H1 (cell line): ENCODE measurements at regions not wholly inside any gene's neighbourhood (a gene's known extent, or its start where the extent isn't known, plus 50 kb on each side); places are given as distances from the start of the nearest gene placed in this dataset.

ENCODE experiments used
- CTCF ChIA-PET: fragments of 300-600 bp; sonication (Branson Sonifier 250); formaldehyde crosslinking; loops from one replicate; lab custom pipeline; 2021; ENCODE audit not compliant: partially characterized antibody; lab: Charles Lee
- POLR2A ChIA-PET: fragments of 300-600 bp; sonication (Branson Sonifier 250); formaldehyde crosslinking; loops from one replicate; lab custom pipeline; 2021; ENCODE audit warnings: inconsistent platforms; ENCODE audit not compliant: partially characterized antibody; lab: Charles Lee
- DNase-seq, 2 experiments: peaks; one replicate each; pipeline versions ENCODE4 v3.0.0 to v3.0.0-alpha.2; 2010 to 2022; ENCODE audit warnings: low spot score in 2 of 2, low read depth in 1 of 2, mixed read lengths in 1 of 2
- FAIRE-seq: peaks from 2 replicates; lab custom pipeline; 2011; peaks lifted over from hg19 to GRCh38; lab: Jason Lieb, UNC
- H2AFZ ChIP-seq: 2 replicates; pipeline ENCODE4 v1.8.1; 2012; ENCODE audit warnings: low read length, inconsistent platforms
- H2AK5ac ChIP-seq: 2 replicates; pipeline ENCODE4 v1.6.1; 2013; ENCODE audit warnings: low read depth, low read length
- H2BK120ac ChIP-seq: replicated peaks from 2 replicates; pipeline ENCODE3; 2013; ENCODE audit warnings: low read depth, low read length, inconsistent platforms
- H2BK12ac ChIP-seq: 2 replicates; pipeline ENCODE4 v1.6.1; 2013; ENCODE audit warnings: low read depth, low read length
- H2BK15ac ChIP-seq: 2 replicates; pipeline ENCODE4 v1.6.1; 2013; ENCODE audit warnings: low read length
- H2BK20ac ChIP-seq: 2 replicates; pipeline ENCODE4 v1.6.1; 2013; ENCODE audit warnings: low read length
- H2BK5ac ChIP-seq: 2 replicates; pipeline ENCODE4 v1.6.1; 2013; ENCODE audit warnings: low read depth, low read length
- H3K14ac ChIP-seq: 2 replicates; pipeline ENCODE4 v1.6.1; 2013; ENCODE audit warnings: inconsistent platforms; ENCODE audit not compliant: insufficient read length
- H3K18ac ChIP-seq: 2 replicates; pipeline ENCODE4 v1.6.1; 2013; ENCODE audit warnings: low read length; ENCODE audit errors: extremely low read depth
- H3K23ac ChIP-seq: 2 replicates; pipeline ENCODE4 v1.6.1; 2013; ENCODE audit warnings: inconsistent platforms; ENCODE audit not compliant: insufficient read length
- H3K23me2 ChIP-seq: 2 replicates; pipeline ENCODE4 v1.6.1; 2013; ENCODE audit warnings: low read depth, low read length
- H3K27ac ChIP-seq: 2 replicates; pipeline ENCODE4 v1.6.1; 2011; ENCODE audit warnings: low read depth, low read length, inconsistent platforms
- H3K27me3 ChIP-seq, 4 experiments: replicated peaks in 1 of 4; 1 replicate in 1 of 4; 2 replicates in 3 of 4; pipeline versions ENCODE4 v1.6.1 to v1.8.1; 2011 to 2013; ENCODE audit warnings: low read length in 3 of 4, mild to moderate bottlenecking in 3 of 4, inconsistent platforms in 2 of 4, mixed read lengths in 2 of 4, moderate library complexity in 1 of 4; ENCODE audit not compliant: control insufficient read depth in 3 of 4, insufficient read depth in 3 of 4; ENCODE audit errors: extremely low read depth in 1 of 4
- H3K36me3 ChIP-seq, 4 experiments: 2 replicates each; pipeline versions ENCODE4 v1.6.1 to v1.8.1; 2011 to 2013; ENCODE audit warnings: mild to moderate bottlenecking in 4 of 4, low read length in 3 of 4, moderate library complexity in 2 of 4, control low read depth in 1 of 4, inconsistent platforms in 1 of 4; ENCODE audit not compliant: insufficient read depth in 4 of 4, control insufficient read depth in 2 of 4
- H3K4ac ChIP-seq: replicated peaks from 2 replicates; pipeline ENCODE3; 2013; ENCODE audit warnings: low read length, low read depth, mixed read lengths, inconsistent platforms; ENCODE audit not compliant: insufficient read length
- H3K4me1 ChIP-seq, 4 experiments: replicated peaks in 1 of 4; 1 replicate in 1 of 4; 2 replicates in 3 of 4; pipeline versions ENCODE4 v1.6.1 to v1.8.1; 2011 to 2013; ENCODE audit warnings: low read length in 3 of 4, inconsistent platforms in 2 of 4, mixed read lengths in 1 of 4; ENCODE audit not compliant: insufficient read depth in 4 of 4, control insufficient read depth in 3 of 4
- H3K4me2 ChIP-seq, 2 experiments: 2 replicates each; pipeline versions ENCODE4 v1.6.1 to v1.8.1; 2011 to 2013; ENCODE audit warnings: low read depth in 2 of 2, low read length in 2 of 2, control low read depth in 1 of 2, inconsistent platforms in 1 of 2, mild to moderate bottlenecking in 1 of 2; ENCODE audit not compliant: insufficient read depth in 1 of 2
- H3K4me3 ChIP-seq, 4 experiments: fragments of 200-600, 300-600 bp in 1 of 4; sonication (generic), shearing (Covaris generic), sonication (Bioruptor Twin) in 1 of 4; 2 replicates each; pipeline versions ENCODE4 v1.5.1 to v1.8.1; 2011 to 2016; ENCODE audit warnings: low read length in 4 of 4, low read depth in 3 of 4, control low read depth in 2 of 4, inconsistent platforms in 2 of 4, mild to moderate bottlenecking in 2 of 4, mixed read lengths in 1 of 4, moderate library complexity in 1 of 4; ENCODE audit not compliant: insufficient read depth in 2 of 4; ENCODE audit errors: extremely low read depth in 1 of 4
- H3K56ac ChIP-seq: replicated peaks from 2 replicates; pipeline ENCODE3; 2013; ENCODE audit warnings: low read depth, mild to moderate bottlenecking, mixed read lengths, low read length, inconsistent platforms; ENCODE audit not compliant: insufficient read length
- H3K79me1 ChIP-seq: 2 replicates; pipeline ENCODE4 v1.6.1; 2013; ENCODE audit warnings: low read depth, low read length, control low read depth
- H3K79me2 ChIP-seq, 2 experiments: 2 replicates each; pipeline versions ENCODE4 v1.6.1 to v1.8.1; 2012 to 2013; ENCODE audit warnings: low read length in 2 of 2, mild to moderate bottlenecking in 2 of 2, inconsistent platforms in 1 of 2; ENCODE audit not compliant: insufficient read depth in 2 of 2, control insufficient read depth in 1 of 2
- H3K9ac ChIP-seq, 4 experiments: replicated peaks in 1 of 4; 1 replicate in 1 of 4; 2 replicates in 3 of 4; pipeline versions ENCODE4 v1.6.1 to v1.8.1; 2011 to 2013; ENCODE audit warnings: low read depth in 3 of 4, low read length in 3 of 4, control low read depth in 2 of 4, mild to moderate bottlenecking in 2 of 4, moderate library complexity in 2 of 4, inconsistent platforms in 1 of 4; ENCODE audit errors: extremely low read depth in 1 of 4
- H3K9me3 ChIP-seq, 2 experiments: 2 replicates each; pipeline versions ENCODE4 v1.6.1 to v1.8.1; 2012 to 2013; ENCODE audit warnings: mild to moderate bottlenecking in 2 of 2, moderate library complexity in 2 of 2, control low read depth in 1 of 2, inconsistent platforms in 1 of 2, low read depth in 1 of 2, low read length in 1 of 2, mixed read lengths in 1 of 2; ENCODE audit not compliant: insufficient read depth in 2 of 2
- H4K20me1 ChIP-seq, 2 experiments: replicated peaks in 1 of 2; 2 replicates each; pipeline versions ENCODE3 to v1.8.1; 2011 to 2013; ENCODE audit warnings: inconsistent platforms in 2 of 2, low read length in 2 of 2, mild to moderate bottlenecking in 1 of 2; ENCODE audit not compliant: insufficient read depth in 2 of 2, control insufficient read depth in 1 of 2
- H4K5ac ChIP-seq: 2 replicates; pipeline ENCODE4 v1.6.1; 2013; ENCODE audit warnings: low read length, low read depth, mixed read lengths, inconsistent platforms; ENCODE audit not compliant: insufficient read length
- H4K8ac ChIP-seq: 2 replicates; pipeline ENCODE4 v1.8.0; 2013; ENCODE audit warnings: mild to moderate bottlenecking, moderate library complexity, low read length, inconsistent platforms; ENCODE audit not compliant: insufficient read depth; ENCODE audit errors: extremely low read depth
- H4K91ac ChIP-seq: replicated peaks from 2 replicates; pipeline ENCODE3; 2013; ENCODE audit warnings: low read length, mixed read lengths, inconsistent platforms; ENCODE audit not compliant: insufficient read length
- BRCA1 ChIP-seq: IDR thresholded peaks from 2 replicates; pipeline ENCODE4 v1.6.1; 2012; ENCODE audit warnings: low read depth, low read length, improper control_type of control experiment
- HDAC2 ChIP-seq, 2 experiments: fragments of 300-600 bp in 1 of 2; sonication (generic) in 1 of 2; IDR thresholded peaks; 2 replicates each; pipeline ENCODE4 v1.6.1; 2011 to 2012; ENCODE audit warnings: low read depth in 2 of 2, low read length in 2 of 2, mild to moderate bottlenecking in 2 of 2, moderate library complexity in 2 of 2, borderline replicate concordance in 1 of 2, inconsistent platforms in 1 of 2
- KDM5A ChIP-seq: fragments of 200-600 bp; IDR thresholded peaks from 2 replicates; pipeline ENCODE4 v1.7.1; 2012; ENCODE audit warnings: mild to moderate bottlenecking, low read length, inconsistent platforms, mixed read lengths
- NANOG ChIP-seq: IDR thresholded peaks from 2 replicates; pipeline ENCODE4 v1.6.1; 2011; ENCODE audit warnings: low read length, low read depth, mild to moderate bottlenecking, inconsistent platforms; ENCODE audit not compliant: insufficient read depth, poor library complexity, severe bottlenecking
- POLR2A ChIP-seq, 2 experiments: IDR thresholded peaks; 1 replicate in 1 of 2; 2 replicates in 1 of 2; pipeline ENCODE4 v1.6.1; 2011; ENCODE audit warnings: low read depth in 2 of 2, low read length in 2 of 2, mild to moderate bottlenecking in 2 of 2; ENCODE audit errors: control extremely low read depth in 1 of 2
- RBBP5 ChIP-seq: IDR thresholded peaks from 2 replicates; pipeline ENCODE4 v1.7.1; 2012; ENCODE audit warnings: low read depth, mild to moderate bottlenecking, inconsistent platforms, low read length, moderate library complexity, borderline replicate concordance
- RFX5 ChIP-seq: IDR thresholded peaks from 2 replicates; pipeline ENCODE4 v1.6.1; 2011; ENCODE audit warnings: low read depth, low read length, improper control_type of control experiment, borderline replicate concordance
- TAF1 ChIP-seq: IDR thresholded peaks from 2 replicates; pipeline ENCODE4 v1.6.1; 2011; ENCODE audit warnings: mild to moderate bottlenecking, low read depth, low read length
- WGBS, 2 experiments: shearing (Covaris generic) in 1 of 2; methylation state at CpG; one replicate each; pipeline versions ENCODE4 v1.1.6 to v1.1.7; 2013 to 2015; ENCODE audit warnings: low lambda C conversion rate in 2 of 2, mixed read lengths in 2 of 2, inconsistent platforms in 1 of 2, low coverage in 1 of 2, missing lambda C conversion rate in 1 of 2; ENCODE audit not compliant: insufficient replicate concordance in 2 of 2, insufficient coverage in 1 of 2, insufficient read length in 1 of 2; ENCODE audit errors: extremely low coverage in 1 of 2, missing lambda C conversion rate in 1 of 2; 5-methylcytosine and 5-hydroxymethylcytosine counted together
- TF ChIP-seq, protein P1 (sequence below): IDR thresholded peaks from 2 replicates; pipeline ENCODE4 v1.6.1; 2011; ENCODE audit warnings: low read depth, mild to moderate bottlenecking, low read length; ENCODE audit not compliant: insufficient read depth
- TF ChIP-seq, protein P2 (sequence below): IDR thresholded peaks from 2 replicates; pipeline ENCODE4 v1.6.1; 2011; ENCODE audit warnings: low read length, improper control_type of control experiment
- TF ChIP-seq, protein P3 (sequence below): IDR thresholded peaks from 2 replicates; pipeline ENCODE4 v1.6.1; 2012; ENCODE audit warnings: low read length, inconsistent platforms

DNA sequence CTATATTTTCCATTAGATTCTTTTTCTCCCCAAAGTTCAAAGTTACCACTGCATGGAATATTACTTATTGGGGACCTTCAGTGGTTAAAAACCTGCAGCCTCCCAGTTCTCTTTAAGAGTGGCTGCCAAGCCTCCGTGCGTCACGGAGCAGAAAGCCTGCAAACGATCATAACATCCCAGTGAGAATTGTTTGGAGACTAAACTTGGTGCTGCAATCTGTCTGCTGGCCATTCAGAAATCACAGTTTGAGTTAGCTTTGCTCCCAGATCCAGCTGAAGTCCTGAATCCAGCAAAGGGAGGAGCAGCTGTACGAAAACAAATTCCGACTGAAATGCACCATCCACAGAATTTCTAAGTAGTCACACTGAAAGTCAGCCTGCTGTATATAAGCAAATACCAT, 213.5 kb upstream of the PDE10A start:
- Histone ChIP-seq H3K79me1 (no peaks in the 10 kb centered on the region), H3K14ac (no peak overlapping the region), H4K91ac (no peak overlapping the region), H2AK5ac (no peak overlapping the region), H3K4me1 (no peaks in the 10 kb centered on the region), H2BK120ac (no peak overlapping the region), H3K27ac (no peak overlapping the region), H3K4me3 (no peak overlapping the region), H3K18ac (no peak overlapping the region), H2AFZ (no peak overlapping the region), H4K8ac (no peak overlapping the region), H3K4me2 (no peak overlapping the region), H3K23ac (no peak overlapping the region), H4K20me1 (no peaks in the 10 kb centered on the region), H3K9me3 (no peaks in the 10 kb centered on the region; a peak in 2 of 4 replicates), H3K4ac (no peak overlapping the region), H3K9ac (no peak overlapping the region), H3K23me2 (no peaks in the 10 kb centered on the region), H4K5ac (no peak overlapping the region), H3K56ac (no peak overlapping the region), H3K79me2 (no peaks in the 10 kb centered on the region), H3K36me3 (no peaks in the 10 kb centered on the region), H2BK20ac (no peak overlapping the region), H2BK12ac (no peak overlapping the region), H2BK5ac (no peak overlapping the region), H2BK15ac (no peak overlapping the region), H3K27me3 (no peaks in the 10 kb centered on the region; a peak in 1 of 7 replicates)
- ChIA-PET POLR2A (interaction anchor here (1.3 kb wide), 1 partner anchor 17 kb away, joined by 3 read pairs; no protein-coding TSS in a partner anchor), CTCF (interaction anchor here (0.9 to 3.0 kb wide), 4 partner anchors 14 to 230 kb away, joined by 3 to 11 read pairs (median 4); no protein-coding TSS in a partner anchor)
- DNase-seq = no peak
- no peak for TF ChIP-seq TAF1
- TF ChIP-seq KDM5A = no peak
- TF ChIP-seq, protein P1, sequence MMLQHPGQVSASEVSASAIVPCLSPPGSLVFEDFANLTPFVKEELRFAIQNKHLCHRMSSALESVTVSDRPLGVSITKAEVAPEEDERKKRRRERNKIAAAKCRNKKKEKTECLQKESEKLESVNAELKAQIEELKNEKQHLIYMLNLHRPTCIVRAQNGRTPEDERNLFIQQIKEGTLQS = no peak
- TF ChIP-seq NANOG = no peak
- TF ChIP-seq HDAC2 (IDR thresholded peaks at IDR 0.05; ENCODE audit: borderline replicate concordance in 1 of 2, low read depth in 2 of 2, low read length in 2 of 2) = no peak
- TF ChIP-seq BRCA1 = no peak
- no peak for TF ChIP-seq POLR2A (IDR thresholded peaks at IDR 0.05; ENCODE audit: control extremely low read depth in 1 of 2, low read depth in 2 of 2, low read length in 2 of 2)
- no peak for TF ChIP-seq RBBP5
- TF ChIP-seq, protein P2, sequence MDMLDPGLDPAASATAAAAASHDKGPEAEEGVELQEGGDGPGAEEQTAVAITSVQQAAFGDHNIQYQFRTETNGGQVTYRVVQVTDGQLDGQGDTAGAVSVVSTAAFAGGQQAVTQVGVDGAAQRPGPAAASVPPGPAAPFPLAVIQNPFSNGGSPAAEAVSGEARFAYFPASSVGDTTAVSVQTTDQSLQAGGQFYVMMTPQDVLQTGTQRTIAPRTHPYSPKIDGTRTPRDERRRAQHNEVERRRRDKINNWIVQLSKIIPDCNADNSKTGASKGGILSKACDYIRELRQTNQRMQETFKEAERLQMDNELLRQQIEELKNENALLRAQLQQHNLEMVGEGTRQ = no peak
- TF ChIP-seq RFX5 = no peak
- TF ChIP-seq, protein P3, sequence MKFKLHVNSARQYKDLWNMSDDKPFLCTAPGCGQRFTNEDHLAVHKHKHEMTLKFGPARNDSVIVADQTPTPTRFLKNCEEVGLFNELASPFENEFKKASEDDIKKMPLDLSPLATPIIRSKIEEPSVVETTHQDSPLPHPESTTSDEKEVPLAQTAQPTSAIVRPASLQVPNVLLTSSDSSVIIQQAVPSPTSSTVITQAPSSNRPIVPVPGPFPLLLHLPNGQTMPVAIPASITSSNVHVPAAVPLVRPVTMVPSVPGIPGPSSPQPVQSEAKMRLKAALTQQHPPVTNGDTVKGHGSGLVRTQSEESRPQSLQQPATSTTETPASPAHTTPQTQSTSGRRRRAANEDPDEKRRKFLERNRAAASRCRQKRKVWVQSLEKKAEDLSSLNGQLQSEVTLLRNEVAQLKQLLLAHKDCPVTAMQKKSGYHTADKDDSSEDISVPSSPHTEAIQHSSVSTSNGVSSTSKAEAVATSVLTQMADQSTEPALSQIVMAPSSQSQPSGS = no peak
- 87% methylated on average over 6 of the region's 6 CpGs; no CpG with 5 or more reads in 1 of the 2 experiments for WGBS, 2 experiments
- no peak for FAIRE-seq
